GM23338 (cell line): ENCODE measurements at regions not wholly inside any gene's neighbourhood (a gene's known extent, or its start where the extent isn't known, plus 50 kb on each side); places are given as distances from the start of the nearest gene placed in this dataset.

Source experiments
- CTCF ChIP-seq, 2 experiments: fragments of 200-600 bp in 1 of 2; sonication (generic) in 1 of 2; conservative IDR thresholded peaks; 2 replicates each; pipeline versions ENCODE4 v1.5.1 to v1.6.1; 2016 to 2017; ENCODE audit warnings: antibody characterized with exemption in 2 of 2, low read depth in 2 of 2, mild to moderate bottlenecking in 2 of 2, moderate library complexity in 1 of 2
- EZH2 ChIP-seq: fragments of 200-600 bp; sonication (generic); IDR thresholded peaks from one replicate; pipeline ENCODE4 v1.8.0; 2017; ENCODE audit warnings: antibody characterized with exemption, mild to moderate bottlenecking, low read depth; ENCODE audit not compliant: unreplicated experiment
- EZH2phosphoT487 ChIP-seq: fragments of 200-600 bp; sonication (generic); IDR thresholded peaks from one replicate; pipeline ENCODE4 v1.8.1; 2018; ENCODE audit warnings: antibody characterized with exemption; ENCODE audit not compliant: unreplicated experiment
- POLR2AphosphoS5 ChIP-seq: IDR thresholded peaks from 2 replicates; pipeline ENCODE4 v1.6.1; 2016; ENCODE audit warnings: antibody characterized with exemption, low read depth
- REST ChIP-seq: IDR thresholded peaks from one replicate; pipeline ENCODE4 v1.6.1; 2018; ENCODE audit warnings: antibody characterized with exemption; ENCODE audit not compliant: unreplicated experiment
- ZNF462 ChIP-seq: fragments of 250-450 bp; sonication (Bioruptor Pico); IDR thresholded peaks from 2 replicates; pipeline ENCODE4 v1.5.0; 2020; ENCODE audit warnings: mild to moderate bottlenecking, moderate library complexity

DNA sequence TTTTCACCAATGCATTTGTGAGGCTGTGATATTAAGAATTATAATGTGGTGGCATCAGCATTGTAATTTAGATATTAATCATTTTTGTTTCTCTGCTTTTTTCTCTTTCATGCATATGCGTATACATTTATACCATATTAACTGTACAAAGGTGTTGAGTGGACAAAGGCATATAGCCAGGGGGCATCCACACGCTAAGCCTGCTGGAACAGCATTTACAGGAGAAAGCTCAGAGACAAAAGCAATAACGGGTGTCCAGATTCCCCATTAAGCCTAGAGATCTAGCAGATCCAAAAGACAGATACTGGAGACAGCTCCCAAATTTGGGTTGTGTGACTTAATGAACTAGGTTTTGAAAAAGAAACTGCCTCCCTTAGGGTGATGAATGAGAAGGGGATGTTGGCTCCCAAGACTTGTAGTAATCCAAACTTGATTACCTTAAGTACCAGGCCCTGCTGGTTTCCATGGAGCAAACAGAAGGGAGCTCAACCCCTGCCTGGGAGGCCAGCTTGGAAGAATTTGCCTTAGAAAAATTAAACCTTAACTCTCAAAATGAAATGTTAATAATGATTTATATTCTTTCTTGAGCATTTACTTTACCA is 181.9 kb downstream of the SLC6A15 start:
- TF ChIP-seq POLR2AphosphoS5 (no peak), CTCF (conservative IDR thresholded peaks at IDR 0.05; ENCODE audit: low read depth in 2 of 2) (no peak), ZNF462 (no peak), REST (no peak), EZH2 (no peak), EZH2phosphoT487 (no peak)
